Mesodermal cell (in vitro differentiated cells): ENCODE measurements at regions not wholly inside any gene's neighbourhood (a gene's known extent, or its start where the extent isn't known, plus 50 kb on each side); places are given as distances from the start of the nearest gene placed in this dataset.

Source experiments
- H3K27ac ChIP-seq: 2 replicates; pipeline ENCODE4 v1.7.0; 2013; ENCODE audit warnings: mild to moderate bottlenecking, low read depth, low read length, moderate library complexity; ENCODE audit not compliant: severe bottlenecking
- H3K36me3 ChIP-seq: 2 replicates; pipeline ENCODE4 v1.7.1; 2013; ENCODE audit warnings: mild to moderate bottlenecking, low read length, moderate library complexity; ENCODE audit not compliant: control insufficient read depth, insufficient read depth
- H3K4me1 ChIP-seq: one replicate; pipeline ENCODE4 v1.7.1; 2013; ENCODE audit warnings: mild to moderate bottlenecking, low read length; ENCODE audit not compliant: insufficient read depth, control insufficient read depth, poor library complexity, severe bottlenecking
- H3K4me3 ChIP-seq: 2 replicates; pipeline ENCODE4 v1.7.0; 2013; ENCODE audit warnings: low read length, control low read depth, mild to moderate bottlenecking; ENCODE audit not compliant: insufficient read depth, poor library complexity, severe bottlenecking; ENCODE audit errors: extremely low read depth
- H3K9me3 ChIP-seq: 2 replicates; pipeline ENCODE4 v1.7.1; 2013; ENCODE audit warnings: mild to moderate bottlenecking, low read length, moderate library complexity; ENCODE audit not compliant: control insufficient read depth
- WGBS, 2 experiments: methylation state at CpG; one replicate each; pipeline ENCODE4 v1.1.5; 2013; ENCODE audit warnings: missing lambda C conversion rate in 2 of 2; ENCODE audit not compliant: insufficient coverage in 2 of 2; 5-methylcytosine and 5-hydroxymethylcytosine counted together

DNA sequence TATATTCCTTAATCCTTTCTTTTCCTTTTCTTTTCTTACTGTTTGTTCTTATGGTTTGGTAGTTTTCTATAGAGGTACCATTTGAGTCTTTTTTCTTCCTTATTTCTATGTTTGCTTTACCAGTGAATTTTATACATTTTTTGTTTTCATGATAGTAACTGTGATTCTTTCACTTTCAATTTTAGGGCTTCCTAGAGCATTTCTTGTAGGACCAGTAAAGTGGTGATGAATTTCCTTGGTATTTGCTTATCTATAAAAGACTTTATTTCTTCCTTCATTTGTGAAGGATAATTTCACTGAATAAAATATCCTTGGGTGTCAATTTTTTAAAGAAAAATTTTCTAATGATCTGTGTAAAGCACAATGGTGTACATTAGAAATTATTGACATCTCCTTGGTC, 637.4 kb downstream of the CD109 start:
- no peaks in the 10 kb centered on the region for H3K36me3 ChIP-seq
- no peaks in the 10 kb centered on the region for H3K4me1 ChIP-seq
- H3K27ac ChIP-seq: no peak overlapping the region
- H3K4me3 ChIP-seq: no peak overlapping the region
- no peaks in the 10 kb centered on the region for H3K9me3 ChIP-seq

- no peak overlapping the region for H3K27ac ChIP-seq
- H3K4me3 ChIP-seq: no peak overlapping the region
- H3K9me3 ChIP-seq: no peaks in the 10 kb centered on the region
- no peaks in the 10 kb centered on the region for H3K4me1 ChIP-seq
- no peaks in the 10 kb centered on the region for H3K36me3 ChIP-seq
These were observed 624.7 kb downstream of the CD109 start for GRCh38 chr6:74320715-74321114.

- H3K9me3 ChIP-seq: no peaks in the 10 kb centered on the region
- no peak overlapping the region for H3K4me3 ChIP-seq
- no peak overlapping the region for H3K27ac ChIP-seq
These were observed 624.1 kb downstream of the CD109 start for GRCh38 chr6:74320074-74320473.

GRCh38 chr6:74319292-74319691, 623.3 kb downstream of the CD109 start:
- 100% methylated on average over 1 of the region's 2 CpGs for WGBS, 2 experiments
- Histone ChIP-seq H3K27ac (no peak overlapping the region), H3K4me3 (no peak overlapping the region), H3K36me3 (no peaks in the 10 kb centered on the region), H3K9me3 (no peaks in the 10 kb centered on the region), H3K4me1 (no peaks in the 10 kb centered on the region)

More at GRCh38 chr6:74320074-74320473, 624.1 kb downstream of the CD109 start:
- Histone ChIP-seq H3K36me3 (no peaks in the 10 kb centered on the region), H3K4me1 (no peaks in the 10 kb centered on the region)

- Histone ChIP-seq H3K9me3 (no peaks in the 10 kb centered on the region), H3K4me1 (no peaks in the 10 kb centered on the region), H3K4me3 (no peak overlapping the region), H3K27ac (no peak overlapping the region), H3K36me3 (no peaks in the 10 kb centered on the region)
These were observed 622.7 kb downstream of the CD109 start for GRCh38 chr6:74318738-74319137.

DNA sequence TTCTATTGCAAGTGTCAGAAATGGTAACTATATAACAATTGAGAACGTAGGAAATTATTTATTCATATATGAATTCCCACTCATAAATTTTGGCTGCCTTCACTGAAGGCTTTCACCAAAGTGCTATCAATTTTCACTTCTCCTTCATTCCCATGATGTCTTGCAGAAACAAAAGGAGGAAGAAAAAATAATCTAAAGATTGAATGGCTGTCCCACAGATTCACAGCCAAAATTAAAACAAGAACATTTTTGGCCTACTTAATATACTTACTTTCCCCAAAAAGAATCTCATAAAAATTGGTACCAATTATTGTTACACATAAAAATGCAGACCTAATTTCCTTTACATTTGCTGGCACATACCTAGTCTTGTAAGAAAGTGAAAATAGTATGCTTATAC, 616.1 kb downstream of the CD109 start:
- no peak overlapping the region for H3K27ac ChIP-seq
- no peaks in the 10 kb centered on the region for H3K9me3 ChIP-seq
- no peaks in the 10 kb centered on the region for H3K4me1 ChIP-seq
- H3K4me3 ChIP-seq: no peak overlapping the region
- no peaks in the 10 kb centered on the region for H3K36me3 ChIP-seq
- WGBS, 2 experiments: no CpG with 5 or more reads among the region's 1 CpG

DNA sequence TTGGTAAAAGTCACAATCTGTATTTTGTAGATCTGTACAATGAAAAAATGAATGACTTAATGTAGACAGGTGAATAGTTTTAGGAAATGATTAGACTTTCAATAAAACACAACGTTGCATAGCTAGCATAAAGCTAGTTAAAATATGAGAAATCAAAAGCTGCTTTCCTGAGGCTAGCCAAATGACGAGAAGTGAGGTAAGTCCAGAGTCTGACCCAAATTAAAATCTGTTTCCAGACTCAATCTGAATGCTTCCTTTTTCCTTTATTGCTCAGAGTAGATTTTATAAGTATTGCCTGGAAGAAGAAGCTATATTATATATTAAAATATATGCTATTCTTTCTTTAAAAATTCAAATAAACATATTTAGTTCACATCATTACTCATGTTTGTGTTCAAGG, 615.4 kb downstream of the CD109 start:
- Histone ChIP-seq H3K36me3 (no peaks in the 10 kb centered on the region), H3K4me3 (no peak overlapping the region), H3K4me1 (no peaks in the 10 kb centered on the region), H3K27ac (no peak overlapping the region), H3K9me3 (no peaks in the 10 kb centered on the region)
- 80% methylated on average over 1 of the region's 2 CpGs for WGBS, 2 experiments

- no peaks in the 10 kb centered on the region for H3K4me1 ChIP-seq
These were observed 593.9 kb downstream of the CD109 start for GRCh38 chr6:74289884-74290283.

DNA sequence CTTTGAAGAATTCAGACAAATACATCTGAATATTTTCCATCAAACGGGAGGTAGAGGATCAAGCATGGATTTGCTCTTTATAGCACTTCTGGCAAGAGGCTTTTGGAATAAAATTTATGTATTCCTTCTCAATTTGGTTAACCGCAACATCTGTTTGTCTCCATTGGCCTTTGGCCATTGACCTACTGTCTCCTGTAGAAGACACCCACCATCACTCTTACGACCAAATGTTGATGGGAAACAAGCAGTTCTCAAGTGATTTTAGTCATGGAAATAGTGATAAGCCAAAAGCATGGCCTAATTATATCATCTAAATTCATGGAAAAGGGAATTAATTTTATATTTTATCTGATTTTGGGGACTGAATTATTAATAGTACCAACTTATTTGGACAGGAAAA, 591.9 kb downstream of the CD109 start:
- H3K27ac ChIP-seq: no peak overlapping the region
- peaks cover 6% of the 10 kb centered on the region for H3K4me1 ChIP-seq
- H3K4me3 ChIP-seq: no peak overlapping the region
- no CpG with 5 or more reads among the region's 3 CpGs for WGBS, 2 experiments
- H3K9me3 ChIP-seq: no peaks in the 10 kb centered on the region
- no peaks in the 10 kb centered on the region for H3K36me3 ChIP-seq

More at GRCh38 chr6:74289884-74290283, 593.9 kb downstream of the CD109 start:
- H3K27ac ChIP-seq: no peak overlapping the region
- no peak overlapping the region for H3K4me3 ChIP-seq
- H3K36me3 ChIP-seq: no peaks in the 10 kb centered on the region
- no peaks in the 10 kb centered on the region for H3K9me3 ChIP-seq
- WGBS, 2 experiments: no CpG with 5 or more reads among the region's 3 CpGs

GRCh38 chr6:74287441-74287840, 591.4 kb downstream of the CD109 start:
- H3K4me1 ChIP-seq: peaks cover 6% of the 10 kb centered on the region
- no peaks in the 10 kb centered on the region for H3K9me3 ChIP-seq
- H3K4me3 ChIP-seq: no peak overlapping the region
- no peak overlapping the region for H3K27ac ChIP-seq
- no peaks in the 10 kb centered on the region for H3K36me3 ChIP-seq
- no CpG with 5 or more reads among the region's 2 CpGs for WGBS, 2 experiments

DNA sequence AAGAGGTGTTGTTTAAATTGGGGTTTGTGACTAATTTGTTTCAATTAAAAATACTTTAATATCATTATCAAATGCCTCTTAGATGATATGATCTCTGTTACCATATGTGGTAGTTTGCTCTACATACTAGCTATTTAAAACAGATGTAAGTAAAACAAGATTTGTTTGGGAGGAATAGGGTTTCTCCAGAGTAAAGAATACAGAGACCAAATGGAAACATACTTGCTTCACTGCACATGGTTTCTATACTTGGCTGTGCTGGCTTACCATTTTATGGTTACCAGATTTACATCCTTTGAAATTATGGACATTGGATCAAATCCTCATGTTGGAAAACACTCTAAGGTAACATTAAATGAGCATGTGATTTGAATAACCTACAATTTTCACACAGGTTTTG, 588.3 kb downstream of the CD109 start:
- no peak overlapping the region for H3K4me3 ChIP-seq
- no peak overlapping the region for H3K27ac ChIP-seq
- no peaks in the 10 kb centered on the region for H3K36me3 ChIP-seq
- H3K4me1 ChIP-seq: peaks cover 6% of the 10 kb centered on the region
- no peaks in the 10 kb centered on the region for H3K9me3 ChIP-seq

GRCh38 chr6:74283532-74283931, 587.5 kb downstream of the CD109 start:
- Histone ChIP-seq H3K4me1 (peaks cover 6% of the 10 kb centered on the region), H3K9me3 (no peaks in the 10 kb centered on the region), H3K4me3 (no peak overlapping the region), H3K36me3 (no peaks in the 10 kb centered on the region), H3K27ac (no peak overlapping the region)
- 48 to 89% methylated on average over 1 to 2 of the region's 3 CpGs for WGBS, 2 experiments
